Iris pigment epithelial cell (primary cell): ENCODE measurements at regions not wholly inside any gene's neighbourhood (a gene's known extent, or its start where the extent isn't known, plus 50 kb on each side); places are given as distances from the start of the nearest gene placed in this dataset.

Experiments
- DNase-seq: peaks from one replicate; pipeline ENCODE4 v3.0.0-alpha.2; 2011; ENCODE audit warnings: low read depth

GRCh38 chr11:104529906-104530305 lies 366.0 kb upstream of the PDGFD start:
- peak; percentile 12 for DNase-seq

- DNase-seq: peak; percentile 65
Observed at GRCh38 chr11:104529213-104529612, 365.3 kb upstream of the PDGFD start.

GRCh38 chr11:104526006-104526405 lies 362.1 kb upstream of the PDGFD start:
- no peak for DNase-seq

GRCh38 chr11:104525416-104525815 lies 361.5 kb upstream of the PDGFD start:
- DNase-seq: no peak

- no peak for DNase-seq
Observed at GRCh38 chr11:104524254-104524653, 360.3 kb upstream of the PDGFD start.

- no peak for DNase-seq
Observed at GRCh38 chr11:104523611-104524010, 359.7 kb upstream of the PDGFD start.

- peak; percentile 78 for DNase-seq
Observed at GRCh38 chr11:104522650-104523049, 358.7 kb upstream of the PDGFD start.

GRCh38 chr11:104522123-104522522 lies 358.2 kb upstream of the PDGFD start:
- no peak for DNase-seq

GRCh38 chr11:104510169-104510568 lies 346.2 kb upstream of the PDGFD start:
- no peak for DNase-seq

GRCh38 chr11:104490182-104490581 lies 326.2 kb upstream of the PDGFD start:
- DNase-seq: no peak

GRCh38 chr11:104488561-104488960 lies 324.6 kb upstream of the PDGFD start:
- no peak for DNase-seq

- peak; percentile 47 for DNase-seq
Observed at GRCh38 chr11:104487046-104487806, 323.3 kb upstream of the PDGFD start.

GRCh38 chr11:104484804-104485554 lies 321.0 kb upstream of the PDGFD start:
- peak; percentile 16 for DNase-seq

- no peak for DNase-seq
Observed at GRCh38 chr11:104476898-104477297, 313.0 kb upstream of the PDGFD start.

GRCh38 chr11:104476454-104476853 lies 312.5 kb upstream of the PDGFD start:
- DNase-seq: peak; percentile 11

GRCh38 chr11:104467404-104467803 lies 303.5 kb upstream of the PDGFD start:
- DNase-seq: peak; percentile 11

- no peak for DNase-seq
Observed at GRCh38 chr11:104465321-104465720, 301.4 kb upstream of the PDGFD start.

- no peak for DNase-seq
Observed at GRCh38 chr11:104464691-104465090, 300.7 kb upstream of the PDGFD start.

- DNase-seq: peak; percentile 86
Observed at GRCh38 chr11:104462341-104462740, 298.4 kb upstream of the PDGFD start.

- no peak for DNase-seq
Observed at GRCh38 chr11:104451197-104451893, 287.4 kb upstream of the PDGFD start.

- DNase-seq: no peak
Observed at GRCh38 chr11:104443387-104443786, 279.4 kb upstream of the PDGFD start.

GRCh38 chr11:104442321-104442720 lies 278.4 kb upstream of the PDGFD start:
- DNase-seq: peak; percentile 44

GRCh38 chr11:104435494-104435893 lies 271.5 kb upstream of the PDGFD start:
- DNase-seq: no peak
